Hematopoietic multipotent progenitor cell treated with erythropoietin and hydrocortisone succinate and interleukin-3 and kit ligand, for 6 days (in vitro differentiated cells): ENCODE measurements at regions not wholly inside any gene's neighbourhood (a gene's known extent, or its start where the extent isn't known, plus 50 kb on each side); places are given as distances from the start of the nearest gene placed in this dataset.
"Not testable (repeated sequence)": the region's sequence is repeated elsewhere in the genome, so short reads cannot be mapped to it uniquely, and the experiment has no call there.

Experiments
- DNase-seq: peaks from one replicate; pipeline ENCODE4 v3.0.0-alpha.2; 2015

DNA sequence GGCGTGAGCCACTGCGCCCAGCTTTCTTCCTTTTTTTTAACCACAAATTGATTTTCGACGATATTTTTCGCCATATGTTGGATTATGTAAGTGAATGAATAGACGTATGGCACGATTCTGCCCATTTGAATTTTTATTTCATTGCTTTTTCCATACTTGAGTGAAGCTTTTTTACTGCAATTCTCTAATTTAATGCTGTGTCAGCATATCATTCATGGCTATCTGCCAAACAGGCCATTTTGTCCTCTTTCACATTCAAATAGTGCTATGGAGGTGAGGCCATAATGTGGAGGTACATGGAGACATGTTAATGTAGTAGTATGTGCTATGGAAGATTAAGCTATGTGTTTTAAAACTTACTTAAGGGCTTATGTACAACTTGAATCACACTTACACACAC lies 152.1 kb upstream of the TUSC1 start:
- DNase-seq = no peak

DNA sequence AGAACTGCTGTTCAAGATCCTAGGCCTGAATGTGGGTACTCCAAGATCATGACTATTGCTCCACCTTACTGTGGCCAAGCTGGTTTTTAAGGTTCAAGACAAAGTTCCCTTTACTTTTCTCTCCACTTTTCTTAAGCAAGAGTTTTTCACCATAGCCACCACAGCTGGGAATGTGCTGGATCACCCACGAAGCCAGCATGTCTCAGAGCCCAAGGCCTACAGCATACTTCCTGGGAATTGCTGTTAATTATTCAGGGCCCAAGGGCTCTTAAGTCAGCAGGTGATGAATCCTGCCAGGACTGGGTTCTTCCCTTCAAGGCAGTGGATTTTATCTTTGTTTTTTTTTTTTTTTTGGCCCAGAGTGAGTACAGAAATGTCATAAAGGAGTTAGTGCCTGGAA lies 149.4 kb upstream of the TUSC1 start:
- no peak for DNase-seq

DNA sequence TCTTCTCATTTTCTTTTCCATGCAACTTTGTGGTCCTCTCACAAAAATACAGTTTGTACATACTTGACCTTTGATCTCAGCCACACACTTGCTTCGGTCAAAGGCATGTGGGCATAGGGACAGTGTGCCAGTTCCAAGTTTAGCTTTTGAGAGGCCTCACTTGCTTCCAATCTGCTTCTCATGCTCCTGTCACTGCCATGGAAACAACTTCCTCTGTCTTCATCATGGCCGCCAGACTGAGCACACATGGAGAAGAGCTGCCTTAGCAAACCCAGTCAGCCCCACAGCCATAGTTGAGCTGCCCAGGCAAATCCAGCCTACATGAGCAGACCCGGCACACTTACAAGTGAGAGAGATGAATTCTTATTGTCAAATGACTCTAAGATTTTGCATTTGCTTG lies 138.2 kb upstream of the TUSC1 start:
- no peak for DNase-seq

DNA sequence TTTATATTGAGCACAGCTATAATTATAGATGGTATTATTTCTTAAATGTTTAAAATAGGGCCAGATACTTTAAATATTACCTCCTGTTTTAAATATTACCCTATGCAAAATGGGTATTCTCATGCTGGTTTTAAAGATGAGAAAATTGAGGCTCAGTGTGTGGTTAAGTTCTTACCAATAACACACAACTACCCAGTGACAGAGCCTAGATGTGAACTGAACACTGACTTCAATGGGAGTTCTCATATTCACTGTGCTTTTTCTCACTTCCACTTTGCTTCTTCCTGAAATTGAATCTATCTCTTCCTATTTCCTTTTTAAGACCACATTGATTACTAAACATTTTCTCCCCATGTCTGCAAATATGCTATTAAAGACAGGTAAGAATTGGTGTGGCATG lies 135.8 kb upstream of the TUSC1 start:
- no peak for DNase-seq

DNA sequence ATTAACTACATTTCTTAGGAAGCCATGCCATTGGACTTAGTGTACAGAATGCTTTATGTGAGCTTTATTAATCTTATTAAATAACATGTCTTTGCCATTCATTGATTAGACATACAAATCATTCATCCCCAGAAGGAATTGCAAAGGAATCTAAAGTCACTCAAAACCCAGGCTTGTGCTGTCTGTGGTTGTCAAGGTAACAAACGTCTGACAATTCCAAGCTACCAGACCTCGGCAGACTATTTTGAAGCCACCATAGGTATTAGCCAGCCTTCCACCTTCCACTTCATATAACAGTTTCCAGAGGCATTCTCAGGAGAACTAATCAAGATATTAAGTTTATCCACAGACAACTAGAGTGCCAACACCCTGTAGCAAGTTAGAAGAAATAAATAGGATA lies 135.2 kb upstream of the TUSC1 start:
- no peak for DNase-seq

DNA sequence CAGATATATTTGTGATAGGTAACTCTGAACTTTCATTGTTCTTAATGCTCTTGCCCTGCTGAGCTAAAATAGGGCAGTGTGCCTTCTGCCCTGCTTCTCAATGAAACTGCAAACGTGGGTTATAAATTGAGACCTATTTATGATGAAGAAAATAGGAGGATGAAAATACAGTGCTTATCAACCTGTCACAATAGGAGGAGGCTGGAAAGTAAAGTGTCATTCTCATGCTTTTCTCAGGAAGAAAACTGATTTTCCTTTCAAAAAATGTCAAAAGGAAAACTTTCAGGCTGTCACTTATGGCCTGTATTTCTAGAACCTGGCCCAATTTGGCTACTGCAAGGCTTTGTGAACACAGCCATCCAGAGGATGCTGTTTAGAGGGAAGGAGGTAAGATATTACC lies 130.3 kb upstream of the TUSC1 start:
- DNase-seq = no peak

DNA sequence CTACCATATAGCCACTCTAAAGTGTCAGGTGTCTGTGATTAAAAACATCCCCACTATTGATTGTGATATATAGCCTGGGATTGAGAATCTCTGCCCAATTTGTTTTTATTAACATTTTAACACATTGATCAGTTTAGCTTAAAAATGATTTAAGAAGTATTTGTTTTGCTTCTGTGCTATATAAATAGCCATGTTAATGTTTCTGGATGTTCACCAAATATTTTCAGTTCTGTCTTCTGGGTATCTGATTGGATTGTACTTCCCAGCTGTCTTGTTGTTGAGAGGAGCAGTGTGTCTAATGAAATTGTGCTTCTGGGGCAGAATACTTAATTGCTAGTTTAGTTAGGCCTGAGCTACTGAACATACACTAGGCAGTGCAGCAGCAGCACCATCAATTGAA lies 126.6 kb upstream of the TUSC1 start:
- DNase-seq = no peak

DNA sequence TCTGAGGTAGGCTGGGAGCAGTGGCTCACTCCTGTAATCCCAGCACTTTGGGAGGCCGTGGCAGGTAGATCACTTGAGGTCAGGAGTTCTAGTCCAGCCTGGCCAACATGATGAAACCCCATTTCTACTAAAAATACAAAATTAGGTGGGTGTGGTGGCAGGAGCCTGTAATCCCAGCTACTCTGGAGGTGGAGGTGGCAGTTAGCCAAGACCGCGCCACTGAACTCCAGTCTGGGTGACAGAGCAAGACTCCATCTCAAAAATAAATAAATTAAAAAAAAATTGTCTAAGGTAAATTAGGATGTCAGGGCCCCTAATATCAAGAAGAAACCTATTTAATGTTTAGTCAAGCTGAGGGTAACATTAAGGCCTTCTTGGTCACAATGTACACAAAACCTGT lies 123.7 kb upstream of the TUSC1 start:
- DNase-seq = not testable (repeated sequence)

DNA sequence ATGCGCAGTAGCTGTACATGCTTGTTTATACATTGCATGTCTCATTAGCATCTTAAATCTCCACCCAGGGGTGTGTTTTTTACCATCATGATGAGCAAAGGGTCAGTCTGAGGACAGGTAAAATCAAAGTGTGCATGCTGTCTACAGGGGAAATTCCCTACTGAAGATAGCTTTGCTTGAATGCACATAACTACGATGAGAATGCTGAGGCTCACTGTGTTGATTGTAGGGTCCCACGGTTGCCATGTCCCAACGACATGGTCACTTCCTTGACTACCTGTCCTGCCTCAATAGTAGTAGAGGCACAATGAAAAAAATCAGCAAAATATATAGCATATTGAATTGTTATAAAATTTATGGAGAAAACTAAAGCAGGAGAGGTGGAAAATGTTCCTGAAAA lies 95.6 kb upstream of the TUSC1 start:
- DNase-seq = no peak

DNA sequence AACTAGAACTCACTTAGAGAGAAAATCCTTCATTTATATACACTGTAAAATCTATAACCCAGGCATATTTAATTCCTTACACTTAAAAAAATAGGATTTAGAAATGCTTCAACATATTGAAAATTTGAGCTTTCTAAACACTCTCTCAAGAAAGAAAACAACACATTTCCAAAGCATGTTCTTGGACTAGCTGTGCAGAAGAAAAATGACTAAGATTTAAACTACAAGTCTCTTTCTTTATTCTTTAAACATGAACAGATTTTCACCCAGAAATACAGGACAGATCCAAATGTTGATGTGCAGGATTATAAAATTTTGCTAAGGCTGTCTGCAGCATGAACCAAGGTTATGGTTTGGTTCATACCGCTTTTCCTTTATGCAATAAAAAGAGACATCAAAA lies 77.7 kb upstream of the TUSC1 start:
- no peak for DNase-seq

DNA sequence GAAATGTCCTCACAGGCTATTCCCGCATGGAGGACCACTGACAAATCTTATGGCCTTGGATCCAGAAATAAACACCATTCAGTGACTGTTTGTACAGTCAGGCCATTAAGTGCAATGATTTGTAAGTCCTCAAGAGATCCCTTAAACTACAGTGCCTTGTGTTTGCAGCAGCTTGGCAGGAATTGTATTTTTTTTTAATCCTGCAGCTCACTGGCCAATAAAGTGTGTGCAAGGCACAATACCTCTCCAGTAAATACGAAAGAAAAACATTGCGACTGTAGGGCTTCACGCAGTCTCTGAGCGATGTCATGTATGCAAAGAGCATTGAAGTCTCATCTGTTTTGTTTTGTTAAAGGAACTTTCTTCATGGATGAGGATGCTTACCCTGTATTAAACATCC lies 74.2 kb upstream of the TUSC1 start:
- DNase-seq = no peak

DNA sequence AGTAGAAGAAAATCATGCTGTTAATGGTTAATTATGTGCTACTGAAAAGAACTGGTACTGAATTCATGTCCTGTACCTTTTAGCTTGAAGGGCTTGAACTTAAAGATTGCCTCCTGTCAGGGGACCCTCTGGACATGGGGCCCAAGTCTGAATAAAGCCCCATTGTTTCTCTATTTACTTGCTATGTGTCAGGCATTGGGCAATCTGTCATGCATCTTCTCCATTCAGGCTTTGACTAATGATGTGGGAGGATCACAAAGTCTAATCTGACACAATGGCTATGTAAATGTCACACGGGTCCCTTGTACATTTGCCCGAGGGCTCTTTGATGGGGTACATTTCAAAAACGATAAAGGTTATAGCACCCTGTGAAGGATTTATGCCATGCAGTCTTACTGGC lies 64.0 kb upstream of the TUSC1 start:
- DNase-seq = no peak

DNA sequence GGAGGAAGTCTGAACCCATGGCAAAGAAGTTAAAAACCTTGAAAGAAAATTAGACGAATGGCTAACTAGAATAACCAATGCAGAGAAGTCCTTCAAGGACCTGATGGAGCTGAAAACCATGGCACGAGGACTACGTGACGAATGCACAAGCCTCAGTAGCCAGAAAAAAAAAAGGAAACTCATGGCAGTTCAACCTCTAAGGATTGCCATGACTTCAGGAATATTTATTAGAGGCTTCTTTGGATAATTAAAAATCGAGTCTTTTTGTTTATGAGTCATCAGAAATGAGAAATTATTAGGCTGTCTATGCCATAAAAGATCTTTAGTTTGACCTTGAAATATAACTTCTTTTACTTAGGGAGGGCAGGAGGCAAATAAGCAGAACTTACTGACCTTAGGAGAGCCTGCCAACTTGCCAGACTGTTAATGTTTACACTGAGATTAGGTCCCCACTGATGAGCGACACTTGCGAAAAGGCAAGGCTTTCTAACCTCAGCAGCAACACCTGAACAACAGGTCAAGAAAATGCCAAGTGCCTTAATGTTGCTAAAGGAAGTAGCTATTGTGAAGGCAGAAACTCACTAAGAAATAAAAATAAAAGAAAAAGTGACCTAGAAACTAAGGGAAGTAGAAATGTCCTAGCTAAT lies 55.2 kb upstream of the TUSC1 start:
- DNase-seq = no peak

DNA sequence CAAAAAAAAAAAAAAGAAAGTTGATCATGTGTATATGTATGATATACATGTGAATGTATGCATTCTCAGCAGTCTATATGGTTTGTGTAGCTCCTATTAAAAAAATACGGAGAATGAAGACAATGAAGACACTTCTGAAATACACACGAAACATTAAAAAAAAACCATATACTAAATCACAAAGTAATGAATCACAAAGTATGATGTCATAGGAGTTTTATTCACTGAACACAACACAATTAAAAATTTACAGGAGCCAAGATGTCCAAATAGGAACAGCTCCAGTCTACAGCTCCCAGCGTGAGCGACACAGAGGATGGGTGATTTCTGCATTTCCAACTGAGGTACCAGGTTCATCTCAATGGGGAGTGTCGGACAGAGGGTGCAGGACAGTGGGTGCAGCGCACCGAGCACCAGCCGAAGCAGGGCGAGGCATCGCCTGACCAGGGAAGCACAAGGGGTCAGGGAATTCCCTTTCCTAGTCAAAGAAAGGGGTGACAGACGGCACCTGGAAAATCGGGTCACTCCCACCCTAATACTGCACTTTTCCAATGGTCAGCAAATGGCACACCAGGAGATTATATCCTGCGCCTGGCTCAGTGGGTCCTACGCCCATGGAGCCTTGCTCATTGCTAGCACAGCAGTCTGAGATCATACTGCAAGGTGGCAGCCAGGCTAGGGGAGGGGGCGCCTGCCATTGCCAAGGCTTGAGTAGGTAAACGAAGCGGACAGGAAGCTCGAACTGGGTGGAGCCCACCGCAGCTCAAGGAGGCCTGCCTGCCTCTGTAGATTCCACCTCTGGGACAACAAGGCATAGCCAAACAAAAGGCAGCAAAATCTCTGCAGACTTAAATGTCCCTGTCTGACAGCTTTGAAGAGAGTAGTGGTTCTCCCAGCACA lies 53.9 kb upstream of the TUSC1 start:
- DNase-seq = not testable (repeated sequence)
